Heart left ventricle (tissue), 13 donors: ENCODE measurements at regions not wholly inside any gene's neighbourhood (a gene's known extent, or its start where the extent isn't known, plus 50 kb on each side); places are given as distances from the start of the nearest gene placed in this dataset.

ENCODE experiments used
- CTCF ChIP-seq, 12 donors: fragments of 200-600 bp; sonication (generic) in 4 of 12; IDR thresholded peaks; one replicate each; pipeline versions ENCODE4 v1.5.0 to v1.8.0; 2018 to 2022; ENCODE audit warnings: antibody characterized with exemption in 12 of 12, mild to moderate bottlenecking in 5 of 12
- POLR2A ChIP-seq, 2 donors: fragments of 450-650 bp; IDR thresholded peaks; one replicate each; pipeline ENCODE4 v1.6.1; 2017; ENCODE audit warnings: antibody characterized with exemption in 2 of 2, mild to moderate bottlenecking in 2 of 2, moderate library complexity in 2 of 2
- donor health status: ischemic (EF 13 %, LVEDD 7.1; RV severe dilation, severe dysfunction).
- donor health status: DM: no; HTN: yes; CAD: no.
- donor health status: DM: no; HTN: no; CAD: no.
- donor health status: ischemic (EF 25% LVEDD 6.9; RV normal size, moderate dysfunction).
- donor health status: ischemic (EF 25% LVEDD 5.7; RV mildly dilated, moderate dysfunction).
- donor health status: ischemic (EF 35%, LVEDD 5.7; RV mildly dilated, moderate dysfunction).
- donor health status: nonischemic (EF 11% LVEDD 7.7; RV severe dilation, severe dysfunction).
- donor health status: DM: yes; HTN: yes; CAD: no.
- donor health status: PGD.
- donor health status: ischemic (EF 29% LVEDD 5.4; RV normal size, mild dysfunction).
- donor health status: nonischemic (EF 23%, LVEDD 6.1; RV moderate dilation, normal function).

- no peak for TF ChIP-seq CTCF (IDR thresholded peaks at IDR 0.05)
- TF ChIP-seq POLR2A (IDR thresholded peaks at IDR 0.05) = no peak
These were observed 77.9 kb upstream of the NTRK3 start for GRCh38 chr15:88334436-88334835.
